ENCODE measurements at regions not wholly inside any gene's neighbourhood (a gene's known extent, or its start where the extent isn't known, plus 50 kb on each side); places are given as distances from the start of the nearest gene placed in this dataset.
"Not testable (repeated sequence)": the region's sequence is repeated elsewhere in the genome, so short reads cannot be mapped to it uniquely, and the experiment has no call there.

- DNase-seq (ENCODE audit: low spot score in 2 of 2); H3K27me3 Mint-ChIP-seq; H3K27ac Mint-ChIP-seq; H3K4me1 Mint-ChIP-seq; H3K9me3 Mint-ChIP-seq; H3K36me3 Mint-ChIP-seq; ATAC-seq (ENCODE audit: low read depth); H3K4me3 Mint-ChIP-seq: not testable (repeated sequence)
These were observed 134.0 kb upstream of the ZNF469 start for GRCh38 chr16:88248761-88249160.

GRCh38 chr16:88250381-88250780 is 132.4 kb upstream of the ZNF469 start:
- not testable (repeated sequence) for ATAC-seq (ENCODE audit: low read depth); H3K9me3 Mint-ChIP-seq; H3K27ac Mint-ChIP-seq; H3K36me3 Mint-ChIP-seq; H3K4me3 Mint-ChIP-seq; DNase-seq (ENCODE audit: low spot score in 2 of 2); H3K27me3 Mint-ChIP-seq; H3K4me1 Mint-ChIP-seq

GRCh38 chr16:88252057-88252794 is 130.5 kb upstream of the ZNF469 start:
- not testable (repeated sequence) for H3K36me3 Mint-ChIP-seq; H3K9me3 Mint-ChIP-seq; ATAC-seq (ENCODE audit: low read depth); DNase-seq (ENCODE audit: low spot score in 2 of 2); H3K27ac Mint-ChIP-seq; H3K4me1 Mint-ChIP-seq; H3K4me3 Mint-ChIP-seq
- peaks cover 14% of the 10 kb centered on the region for H3K27me3 Mint-ChIP-seq

- not testable (repeated sequence) for H3K36me3 Mint-ChIP-seq; H3K27ac Mint-ChIP-seq; H3K4me1 Mint-ChIP-seq; H3K4me3 Mint-ChIP-seq; H3K9me3 Mint-ChIP-seq; ATAC-seq (ENCODE audit: low read depth); DNase-seq (ENCODE audit: low spot score in 2 of 2)
- peaks cover 23% of the 10 kb centered on the region for H3K27me3 Mint-ChIP-seq
These were observed 124.6 kb upstream of the ZNF469 start for GRCh38 chr16:88258141-88258540.

- H3K27me3 Mint-ChIP-seq: peaks cover 23% of the 10 kb centered on the region
- H3K36me3 Mint-ChIP-seq; DNase-seq (ENCODE audit: low spot score in 2 of 2); H3K9me3 Mint-ChIP-seq; H3K4me3 Mint-ChIP-seq; H3K4me1 Mint-ChIP-seq; H3K27ac Mint-ChIP-seq: not testable (repeated sequence)
- ATAC-seq (ENCODE audit: low read depth): peak; percentile 45
These were observed 123.8 kb upstream of the ZNF469 start for GRCh38 chr16:88258764-88259525.

GRCh38 chr16:88259538-88259937 is 123.2 kb upstream of the ZNF469 start:
- not testable (repeated sequence) for H3K36me3 Mint-ChIP-seq; ATAC-seq (ENCODE audit: low read depth); H3K4me3 Mint-ChIP-seq; H3K27ac Mint-ChIP-seq; DNase-seq (ENCODE audit: low spot score in 2 of 2); H3K9me3 Mint-ChIP-seq; H3K4me1 Mint-ChIP-seq
- H3K27me3 Mint-ChIP-seq: peaks cover 25% of the 10 kb centered on the region

- ATAC-seq (ENCODE audit: low read depth); H3K36me3 Mint-ChIP-seq; H3K4me1 Mint-ChIP-seq; H3K27ac Mint-ChIP-seq; H3K4me3 Mint-ChIP-seq; H3K9me3 Mint-ChIP-seq; DNase-seq (ENCODE audit: low spot score in 2 of 2): not testable (repeated sequence)
- peaks cover 28% of the 10 kb centered on the region for H3K27me3 Mint-ChIP-seq
These were observed 122.6 kb upstream of the ZNF469 start for GRCh38 chr16:88260146-88260545.

- not testable (repeated sequence) for H3K4me3 Mint-ChIP-seq; H3K4me1 Mint-ChIP-seq; H3K36me3 Mint-ChIP-seq; DNase-seq (ENCODE audit: low spot score in 2 of 2); H3K27ac Mint-ChIP-seq; H3K9me3 Mint-ChIP-seq; ATAC-seq (ENCODE audit: low read depth)
- H3K27me3 Mint-ChIP-seq: peaks cover 22% of the 10 kb centered on the region
These were observed 121.7 kb upstream of the ZNF469 start for GRCh38 chr16:88260881-88261665.

- not testable (repeated sequence) for ATAC-seq (ENCODE audit: low read depth); H3K27ac Mint-ChIP-seq; H3K36me3 Mint-ChIP-seq; H3K9me3 Mint-ChIP-seq; H3K4me1 Mint-ChIP-seq; H3K4me3 Mint-ChIP-seq; DNase-seq (ENCODE audit: low spot score in 2 of 2)
- H3K27me3 Mint-ChIP-seq: peaks cover 16% of the 10 kb centered on the region
These were observed 120.7 kb upstream of the ZNF469 start for GRCh38 chr16:88261814-88262605.

GRCh38 chr16:88262858-88263563 is 119.7 kb upstream of the ZNF469 start:
- ATAC-seq (ENCODE audit: low read depth); DNase-seq (ENCODE audit: low spot score in 2 of 2); H3K4me1 Mint-ChIP-seq; H3K36me3 Mint-ChIP-seq; H3K27ac Mint-ChIP-seq; H3K9me3 Mint-ChIP-seq; H3K4me3 Mint-ChIP-seq: not testable (repeated sequence)
- peaks cover 14% of the 10 kb centered on the region for H3K27me3 Mint-ChIP-seq

- H3K4me1 Mint-ChIP-seq; H3K4me3 Mint-ChIP-seq; ATAC-seq (ENCODE audit: low read depth); H3K27ac Mint-ChIP-seq; DNase-seq (ENCODE audit: low spot score in 2 of 2); H3K9me3 Mint-ChIP-seq; H3K36me3 Mint-ChIP-seq: not testable (repeated sequence)
- peaks cover 14% of the 10 kb centered on the region for H3K27me3 Mint-ChIP-seq
These were observed 119.0 kb upstream of the ZNF469 start for GRCh38 chr16:88263681-88264287.

GRCh38 chr16:88264641-88265285 is 118.0 kb upstream of the ZNF469 start:
- H3K27me3 Mint-ChIP-seq: peaks cover 20% of the 10 kb centered on the region
- peak in 1 of 2 donors; percentile 14 for DNase-seq (ENCODE audit: low spot score in 2 of 2)
- H3K4me1 Mint-ChIP-seq: peaks cover 7% of the 10 kb centered on the region
- ATAC-seq (ENCODE audit: low read depth): peak; percentile 73
- no peak overlapping the region for H3K27ac Mint-ChIP-seq
- no peaks in the 10 kb centered on the region for H3K36me3 Mint-ChIP-seq
- H3K4me3 Mint-ChIP-seq: no peak overlapping the region
- no peaks in the 10 kb centered on the region for H3K9me3 Mint-ChIP-seq

Measured in memory B cell (primary cell).